GM19395 (cell line): ENCODE measurements at regions not wholly inside any gene's neighbourhood (a gene's known extent, or its start where the extent isn't known, plus 50 kb on each side); places are given as distances from the start of the nearest gene placed in this dataset.
A peak's percentile ranks its signal among the peaks of the same experiment; 100 is the strongest.
"Not testable (repeated sequence)": the region's sequence is repeated elsewhere in the genome, so short reads cannot be mapped to it uniquely, and the experiment has no call there.

ENCODE experiments used
- ATAC-seq: cut with Tn5 transposase; IDR thresholded peaks from one replicate; pipeline ENCODE4 v1.9.1; 2021; ENCODE audit warnings: mild to moderate bottlenecking, moderate library complexity; ENCODE audit not compliant: unreplicated experiment

DNA sequence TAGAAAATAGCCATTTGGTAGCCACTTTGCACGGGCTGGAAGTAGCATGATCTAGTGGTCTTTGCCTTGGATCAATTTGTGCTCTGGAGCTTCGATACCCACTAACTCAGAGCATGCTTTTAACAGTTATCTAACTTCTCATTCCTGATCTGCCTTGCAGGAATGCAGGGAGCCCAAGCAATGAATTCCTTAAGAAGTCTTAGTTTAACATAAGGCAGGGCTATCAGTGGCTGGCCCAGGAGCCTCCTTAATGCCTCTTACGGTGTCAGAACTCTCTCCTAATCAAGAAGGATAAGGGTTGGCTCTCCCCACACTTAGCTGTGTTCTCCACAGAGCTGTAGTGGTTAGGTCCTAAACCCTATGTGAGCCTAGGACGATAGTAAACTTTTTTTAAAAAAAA, 95.8 kb upstream of the TBCA start:
- no peak for ATAC-seq

DNA sequence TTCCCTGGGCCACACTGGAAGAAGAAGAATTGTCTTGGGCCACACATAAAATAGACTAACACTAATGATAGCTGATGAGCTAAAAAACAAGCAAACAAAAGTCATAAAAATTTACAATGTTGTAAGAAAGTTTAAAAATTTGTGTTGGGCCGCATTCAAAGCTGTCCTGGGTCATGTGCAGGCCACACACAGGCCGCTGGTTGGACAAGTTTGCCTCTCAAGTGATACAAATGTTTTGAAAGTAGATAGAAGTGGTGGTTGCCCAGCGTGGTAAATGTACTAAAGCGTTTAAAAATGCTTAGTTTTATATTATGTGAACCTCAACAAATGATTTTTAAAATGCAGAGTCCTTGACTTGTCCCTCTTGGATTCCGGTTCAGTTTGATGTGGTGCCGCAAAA, 94.9 kb upstream of the TBCA start:
- ATAC-seq = no peak

DNA sequence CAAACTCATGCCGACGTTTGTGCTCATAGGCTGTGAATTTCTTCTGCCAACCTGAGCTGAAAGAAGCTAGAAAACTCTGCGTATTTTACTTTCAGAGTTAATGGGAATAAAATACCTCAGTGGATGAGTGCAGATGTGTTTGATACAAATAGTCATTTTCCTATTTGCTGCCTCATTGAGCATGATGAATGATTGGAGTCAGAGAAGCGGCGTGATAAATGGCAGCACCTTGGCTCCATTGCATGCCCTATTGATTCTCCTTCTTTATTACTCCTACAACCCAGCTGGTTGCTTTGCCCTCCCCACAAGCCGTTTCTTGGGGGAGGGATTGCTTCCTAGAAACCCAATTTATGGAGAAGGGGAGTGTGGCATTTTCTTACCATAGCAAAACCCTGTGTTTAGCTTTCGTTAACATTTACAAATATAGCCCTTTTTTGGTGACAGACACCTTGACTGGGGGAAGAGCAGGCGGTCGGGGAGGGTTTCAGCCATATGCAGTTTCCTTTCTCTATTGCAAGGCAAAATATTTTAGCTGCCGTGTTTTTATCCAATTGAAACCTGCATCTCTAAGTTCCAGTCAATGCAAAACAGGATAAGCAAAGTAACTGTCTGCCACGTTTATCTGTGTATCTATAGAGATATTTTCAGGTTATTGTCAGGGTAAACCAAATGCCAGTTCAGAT, 93.1 kb upstream of the TBCA start:
- ATAC-seq = no peak

- no peak for ATAC-seq
Measured at GRCh38 chr5:77867914-77868313, 91.8 kb upstream of the TBCA start.

DNA sequence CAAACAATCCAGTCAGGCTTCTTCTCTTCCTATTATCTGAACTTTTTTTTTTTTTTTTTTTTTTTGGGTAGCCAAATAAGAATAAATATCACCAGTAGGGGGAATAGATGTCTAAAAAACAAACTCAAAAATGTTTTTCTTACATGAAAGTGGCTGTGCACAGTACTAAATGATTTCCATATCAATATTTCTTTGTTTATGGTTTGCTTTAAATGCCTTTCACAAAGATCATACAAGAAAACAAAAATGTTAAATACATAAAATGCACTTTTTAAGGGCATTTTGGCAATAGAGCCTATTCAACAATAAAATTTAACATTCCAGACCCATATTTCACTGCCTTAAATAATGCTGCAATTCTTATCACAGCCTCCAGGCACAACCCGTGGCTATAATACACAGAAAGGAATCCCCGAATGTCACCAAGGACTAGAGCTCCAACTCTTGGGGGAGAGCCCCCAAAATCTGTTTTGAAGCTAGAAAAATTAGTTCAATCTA, 91.1 kb upstream of the TBCA start:
- no peak for ATAC-seq

DNA sequence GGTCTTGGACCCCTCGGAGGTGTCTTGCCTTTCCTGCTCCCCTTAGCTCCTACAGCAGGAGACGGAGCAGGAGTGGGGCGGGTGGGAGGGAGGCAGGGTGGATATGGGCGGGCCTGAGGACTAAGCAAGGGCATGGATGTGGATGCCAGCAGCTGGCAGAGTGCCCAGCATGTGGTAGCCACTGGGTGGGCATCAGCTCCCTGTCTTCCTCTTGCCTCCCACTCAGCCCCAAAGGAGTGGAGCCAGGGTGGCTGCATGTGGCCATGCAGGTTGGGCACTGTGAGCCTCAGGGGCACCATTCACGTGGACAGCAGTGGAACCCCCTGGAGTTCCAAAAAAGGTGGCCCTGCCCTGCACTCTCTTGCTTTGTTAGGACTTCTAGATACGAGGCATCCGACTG, 90.1 kb upstream of the TBCA start:
- ATAC-seq = no peak

DNA sequence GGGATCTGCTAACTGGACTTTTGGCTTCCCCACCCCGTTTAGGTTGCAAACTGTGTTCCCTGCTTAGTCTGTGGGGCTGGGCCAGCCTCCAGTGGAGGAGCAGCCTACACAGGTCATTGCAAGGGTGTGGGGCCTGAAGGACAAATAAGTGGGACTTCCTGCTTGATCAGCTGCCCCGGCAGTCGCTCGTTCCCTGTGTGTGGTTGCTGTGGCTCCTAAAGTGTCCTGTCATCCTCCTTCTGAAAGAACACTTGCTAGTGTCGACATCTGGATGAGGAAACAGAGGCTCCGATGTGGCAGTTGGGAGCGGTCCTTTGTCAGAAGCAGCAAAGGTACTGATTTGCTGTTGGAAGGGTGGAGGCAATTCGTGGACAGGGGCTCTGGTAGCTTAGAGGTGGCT, 88.9 kb upstream of the TBCA start:
- no peak for ATAC-seq

GRCh38 chr5:77863181-77863580, 87.0 kb upstream of the TBCA start:
- ATAC-seq = no peak

DNA sequence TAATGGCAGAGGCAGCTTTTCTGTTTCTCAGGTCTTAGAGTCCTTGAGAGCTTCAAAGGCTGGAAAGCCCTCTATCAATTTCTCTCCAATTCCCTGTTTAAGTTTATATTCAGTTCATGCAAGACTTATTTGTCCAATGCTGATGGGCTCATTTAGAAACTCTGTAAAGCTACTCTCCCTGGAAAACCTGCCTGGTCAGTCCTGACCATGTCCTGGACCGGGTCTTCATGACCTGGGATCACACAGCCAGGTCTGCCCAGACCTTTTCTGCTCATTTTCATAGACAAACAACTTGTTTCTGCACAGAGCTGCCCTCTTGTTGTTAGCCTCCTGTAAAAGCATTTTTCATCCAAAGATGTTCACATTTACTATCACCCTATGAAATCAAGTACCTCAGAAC, 85.4 kb upstream of the TBCA start:
- ATAC-seq = no peak

- no peak for ATAC-seq
Measured at GRCh38 chr5:77859306-77859705, 83.2 kb upstream of the TBCA start.

- not testable (repeated sequence) for ATAC-seq
Measured at GRCh38 chr5:77858678-77859077, 82.5 kb upstream of the TBCA start.

- ATAC-seq = no peak
Measured at GRCh38 chr5:77855369-77855768, 79.2 kb upstream of the TBCA start.

DNA sequence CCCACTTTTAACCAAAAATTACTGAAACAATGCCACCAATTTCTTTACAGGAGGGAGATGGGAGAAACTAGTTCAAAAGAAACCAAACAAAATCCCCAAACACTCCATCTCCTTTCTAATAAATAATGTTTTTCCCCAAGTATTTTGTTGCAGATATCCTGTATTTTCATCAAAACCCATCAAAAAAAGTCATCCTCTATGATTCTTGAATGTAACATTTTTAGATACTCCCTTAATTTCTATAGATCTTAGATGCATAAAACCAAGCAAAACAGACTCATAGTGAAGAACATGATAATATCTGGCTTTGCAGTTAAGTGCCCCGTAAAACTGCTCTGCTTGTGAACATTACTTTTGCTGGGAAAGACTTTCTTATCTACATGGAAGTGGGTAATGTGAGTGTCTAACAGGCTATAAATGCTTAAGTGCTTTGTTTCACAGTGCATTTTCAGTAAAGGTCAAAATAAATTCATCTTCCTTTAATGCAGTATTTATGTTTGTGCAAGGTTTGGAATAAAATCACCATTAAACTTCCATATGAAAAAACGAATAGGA, 77.3 kb upstream of the TBCA start:
- ATAC-seq = no peak

GRCh38 chr5:77852514-77853352, 76.6 kb upstream of the TBCA start:
- ATAC-seq = peak; percentile 85

DNA sequence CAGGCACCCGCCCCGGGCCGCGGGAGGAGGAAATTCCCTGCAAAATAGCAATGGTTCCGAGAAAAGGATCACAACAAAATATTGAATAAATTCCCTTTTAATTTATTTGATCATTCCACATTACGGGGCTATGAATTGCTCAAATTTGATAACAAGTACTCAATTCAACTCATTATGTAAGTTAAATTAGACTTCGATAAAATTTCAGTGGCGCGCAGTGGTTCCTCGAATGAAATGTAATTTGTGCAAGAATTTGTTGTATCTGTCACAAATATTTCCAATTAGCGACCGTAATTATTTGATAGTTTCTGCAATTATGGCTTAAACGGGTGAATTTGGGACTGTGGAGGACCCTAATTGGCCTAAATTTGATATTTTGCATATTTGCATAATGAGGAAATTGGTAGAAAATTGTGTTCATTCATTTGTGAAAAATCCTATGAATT, 76.0 kb upstream of the TBCA start:
- no peak for ATAC-seq

GRCh38 chr5:77851176-77852067, 75.3 kb upstream of the TBCA start:
- no peak for ATAC-seq

DNA sequence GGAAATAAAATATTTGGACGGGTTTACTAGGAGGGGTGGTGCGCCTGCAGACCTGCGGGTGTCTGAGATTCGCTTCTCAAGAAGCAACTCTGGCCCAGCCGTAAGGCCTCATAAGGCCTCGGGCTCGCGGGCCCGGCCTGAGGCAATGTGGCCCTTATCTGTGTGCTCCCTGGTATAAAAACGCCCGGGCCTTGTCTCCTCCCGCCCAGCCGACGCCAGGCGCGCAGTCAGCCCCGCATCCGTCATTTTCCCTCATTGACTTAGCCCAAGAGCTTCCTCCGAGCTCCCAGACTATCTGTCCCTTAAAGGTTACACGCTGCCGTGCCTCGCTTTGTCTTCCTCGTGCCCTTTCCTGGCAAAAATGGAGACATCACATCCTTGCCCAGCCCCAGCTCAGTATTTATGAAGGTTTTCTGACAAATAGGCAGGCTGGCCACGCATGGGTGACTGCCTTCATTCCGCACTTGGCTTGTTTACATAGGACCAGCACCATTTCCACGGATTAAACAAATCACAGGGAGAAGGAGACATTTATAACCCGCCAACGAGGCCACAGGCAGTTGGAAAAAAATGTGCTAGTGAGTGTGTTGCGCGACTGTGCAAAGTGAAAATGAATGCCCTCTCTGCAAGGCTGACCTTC, 74.5 kb upstream of the TBCA start:
- no peak for ATAC-seq

GRCh38 chr5:77849308-77849900, 73.3 kb upstream of the TBCA start:
- ATAC-seq = no peak

GRCh38 chr5:77847814-77848290, 71.7 kb upstream of the TBCA start:
- ATAC-seq = no peak

GRCh38 chr5:77847129-77847460, 71.0 kb upstream of the TBCA start:
- no peak for ATAC-seq
